ENCODE measurements at regions not wholly inside any gene's neighbourhood (a gene's known extent, or its start where the extent isn't known, plus 50 kb on each side); places are given as distances from the start of the nearest gene placed in this dataset.

DNA sequence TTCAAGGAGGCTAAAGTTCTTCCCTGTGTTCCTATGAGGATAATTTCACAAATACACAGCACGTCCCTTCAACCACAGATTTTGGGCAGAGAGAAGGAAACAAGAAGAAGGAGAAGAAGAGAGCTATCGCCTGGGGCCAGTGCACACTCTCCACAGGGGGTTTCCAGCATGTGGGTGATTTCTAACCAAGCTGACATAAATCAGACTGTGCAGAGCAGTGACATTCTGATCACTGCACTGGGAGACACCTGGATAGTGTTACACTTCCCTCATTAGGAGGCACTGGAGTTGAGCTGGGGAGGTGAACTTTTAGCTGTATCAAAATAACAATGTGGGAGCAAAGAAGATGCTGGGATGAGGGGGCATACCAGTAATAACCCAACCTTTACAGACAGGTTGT is 71.8 kb upstream of the CENPW start:
- TF ChIP-seq, protein P1, sequence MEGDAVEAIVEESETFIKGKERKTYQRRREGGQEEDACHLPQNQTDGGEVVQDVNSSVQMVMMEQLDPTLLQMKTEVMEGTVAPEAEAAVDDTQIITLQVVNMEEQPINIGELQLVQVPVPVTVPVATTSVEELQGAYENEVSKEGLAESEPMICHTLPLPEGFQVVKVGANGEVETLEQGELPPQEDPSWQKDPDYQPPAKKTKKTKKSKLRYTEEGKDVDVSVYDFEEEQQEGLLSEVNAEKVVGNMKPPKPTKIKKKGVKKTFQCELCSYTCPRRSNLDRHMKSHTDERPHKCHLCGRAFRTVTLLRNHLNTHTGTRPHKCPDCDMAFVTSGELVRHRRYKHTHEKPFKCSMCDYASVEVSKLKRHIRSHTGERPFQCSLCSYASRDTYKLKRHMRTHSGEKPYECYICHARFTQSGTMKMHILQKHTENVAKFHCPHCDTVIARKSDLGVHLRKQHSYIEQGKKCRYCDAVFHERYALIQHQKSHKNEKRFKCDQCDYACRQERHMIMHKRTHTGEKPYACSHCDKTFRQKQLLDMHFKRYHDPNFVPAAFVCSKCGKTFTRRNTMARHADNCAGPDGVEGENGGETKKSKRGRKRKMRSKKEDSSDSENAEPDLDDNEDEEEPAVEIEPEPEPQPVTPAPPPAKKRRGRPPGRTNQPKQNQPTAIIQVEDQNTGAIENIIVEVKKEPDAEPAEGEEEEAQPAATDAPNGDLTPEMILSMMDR (conservative IDR thresholded peaks at IDR 0.05 in 1 of 2, IDR thresholded peaks at IDR 0.05 in 1 of 2; ENCODE audit: low read depth in 1 of 2, low read length in 2 of 2) = no peak
- TF ChIP-seq EZH2 (IDR thresholded peaks at IDR 0.05; ENCODE audit: low read length, missing control alignments) = no peak
- peak in 1 of 2 donors; percentile 4 for DNase-seq (ENCODE audit: low read depth in 2 of 2)

DNA sequence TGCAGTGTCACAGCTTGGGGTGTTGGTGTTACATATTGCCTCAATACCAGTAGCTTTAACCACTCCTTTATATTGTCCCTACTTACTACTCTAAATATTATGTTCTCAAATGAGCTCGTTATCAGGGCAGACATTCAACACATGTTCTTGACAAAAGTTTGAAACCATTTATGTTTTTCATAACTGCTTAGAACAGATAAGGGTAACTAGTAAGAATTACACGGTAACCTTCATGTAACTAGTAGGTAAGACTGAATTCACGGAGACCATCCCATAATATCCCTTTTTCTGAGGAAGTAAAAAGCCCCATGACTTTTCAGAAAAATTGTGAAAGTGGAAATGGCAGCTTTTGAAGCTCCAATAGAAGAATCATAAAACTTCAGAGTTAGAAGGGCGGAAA is 59.6 kb upstream of the CENPW start:
- Histone ChIP-seq H3K4me3 (replicated peaks in 1 of 4; ENCODE audit: control extremely low read depth in 1 of 4, insufficient read depth in 1 of 4, low read depth in 3 of 4, low read length in 4 of 4) (no peak overlapping the region), H3K4me1 (ENCODE audit: control insufficient read depth, extremely low read depth, insufficient read depth, low read length) (no peaks in the 10 kb centered on the region), H3K79me2 (ENCODE audit: control insufficient read depth, insufficient read depth, low read length) (no peaks in the 10 kb centered on the region), H3K27me3 (ENCODE audit: control insufficient read depth, insufficient read depth, low read length) (no peaks in the 10 kb centered on the region), H4K20me1 (ENCODE audit: control insufficient read depth, extremely low read depth, insufficient read depth, low read length) (no peaks in the 10 kb centered on the region), H3K9ac (ENCODE audit: insufficient read depth, low read length) (no peak overlapping the region), H3K9me3 (ENCODE audit: control insufficient read depth, insufficient read depth, low read depth, low read length) (no peaks in the 10 kb centered on the region), H2AFZ (ENCODE audit: low read length) (no peak overlapping the region), H3K4me2 (ENCODE audit: extremely low read depth, insufficient read depth, low read length) (no peak overlapping the region), H3K36me3 (ENCODE audit: control insufficient read depth, insufficient read depth, low read length) (no peaks in the 10 kb centered on the region), H3K27ac (ENCODE audit: insufficient read depth, low read length) (no peak overlapping the region)
- TF ChIP-seq, protein P1 (conservative IDR thresholded peaks at IDR 0.05 in 1 of 2, IDR thresholded peaks at IDR 0.05 in 1 of 2; ENCODE audit: low read depth in 1 of 2, low read length in 2 of 2) = no peak
- no peak for TF ChIP-seq EZH2 (IDR thresholded peaks at IDR 0.05; ENCODE audit: low read length, missing control alignments)
- no peak for DNase-seq (ENCODE audit: low read depth in 2 of 2)

More for the DNA sequence above, 71.8 kb upstream of the CENPW start:
- Histone ChIP-seq H3K36me3 (ENCODE audit: control insufficient read depth, insufficient read depth, low read length) (no peaks in the 10 kb centered on the region), H3K27ac (ENCODE audit: insufficient read depth, low read length) (no peak overlapping the region), H3K4me1 (ENCODE audit: control insufficient read depth, extremely low read depth, insufficient read depth, low read length) (no peaks in the 10 kb centered on the region), H2AFZ (ENCODE audit: low read length) (no peak overlapping the region), H3K4me3 (replicated peaks in 1 of 4; ENCODE audit: control extremely low read depth in 1 of 4, insufficient read depth in 1 of 4, low read depth in 3 of 4, low read length in 4 of 4) (no peak overlapping the region), H3K9ac (ENCODE audit: insufficient read depth, low read length) (no peak overlapping the region), H3K9me3 (ENCODE audit: control insufficient read depth, insufficient read depth, low read depth, low read length) (no peaks in the 10 kb centered on the region), H4K20me1 (ENCODE audit: control insufficient read depth, extremely low read depth, insufficient read depth, low read length) (no peaks in the 10 kb centered on the region), H3K27me3 (ENCODE audit: control insufficient read depth, insufficient read depth, low read length) (no peaks in the 10 kb centered on the region), H3K79me2 (ENCODE audit: control insufficient read depth, insufficient read depth, low read length) (no peaks in the 10 kb centered on the region), H3K4me2 (ENCODE audit: extremely low read depth, insufficient read depth, low read length) (no peak overlapping the region)

DNA sequence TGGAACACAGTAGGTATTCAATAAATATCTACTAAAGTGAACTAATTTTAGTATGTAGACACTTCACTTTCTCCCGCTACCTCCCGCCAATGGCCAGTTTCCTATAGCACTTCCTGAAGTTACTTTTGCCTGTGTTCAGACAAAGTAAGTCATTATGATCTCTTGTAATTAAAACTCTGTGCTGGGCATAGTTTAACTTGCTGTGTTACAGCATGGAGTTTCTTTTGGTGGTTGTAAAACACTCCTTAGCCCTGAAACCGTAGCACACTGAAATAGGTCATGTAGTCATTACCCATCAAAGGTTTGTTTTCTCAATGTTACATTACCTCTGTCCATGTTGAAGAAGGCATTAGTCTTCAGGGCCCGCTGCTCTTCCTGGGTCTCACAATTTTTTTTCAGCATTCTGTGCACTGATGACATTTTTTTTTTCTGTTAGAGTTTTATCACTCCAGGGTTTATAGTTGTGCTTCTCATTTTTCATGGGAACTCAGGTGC is 54.0 kb upstream of the CENPW start:
- Histone ChIP-seq H3K4me3 (replicated peaks in 1 of 4; ENCODE audit: control extremely low read depth in 1 of 4, insufficient read depth in 1 of 4, low read depth in 3 of 4, low read length in 4 of 4) (no peak overlapping the region), H4K20me1 (ENCODE audit: control insufficient read depth, extremely low read depth, insufficient read depth, low read length) (no peaks in the 10 kb centered on the region), H3K27me3 (ENCODE audit: control insufficient read depth, insufficient read depth, low read length) (no peaks in the 10 kb centered on the region), H3K9ac (ENCODE audit: insufficient read depth, low read length) (no peak overlapping the region), H3K4me1 (ENCODE audit: control insufficient read depth, extremely low read depth, insufficient read depth, low read length) (no peaks in the 10 kb centered on the region), H3K9me3 (ENCODE audit: control insufficient read depth, insufficient read depth, low read depth, low read length) (no peaks in the 10 kb centered on the region), H2AFZ (ENCODE audit: low read length) (no peak overlapping the region), H3K27ac (ENCODE audit: insufficient read depth, low read length) (no peak overlapping the region), H3K4me2 (ENCODE audit: extremely low read depth, insufficient read depth, low read length) (no peak overlapping the region), H3K79me2 (ENCODE audit: control insufficient read depth, insufficient read depth, low read length) (no peaks in the 10 kb centered on the region), H3K36me3 (ENCODE audit: control insufficient read depth, insufficient read depth, low read length) (no peaks in the 10 kb centered on the region)
- TF ChIP-seq, protein P1 (conservative IDR thresholded peaks at IDR 0.05 in 1 of 2, IDR thresholded peaks at IDR 0.05 in 1 of 2; ENCODE audit: low read depth in 1 of 2, low read length in 2 of 2) = no peak
- TF ChIP-seq EZH2 (IDR thresholded peaks at IDR 0.05; ENCODE audit: low read length, missing control alignments) = no peak
- no peak for DNase-seq (ENCODE audit: low read depth in 2 of 2)

Measured in fibroblast of lung (primary cell).